ENCODE measurements at regions not wholly inside any gene's neighbourhood (a gene's known extent, or its start where the extent isn't known, plus 50 kb on each side); places are given as distances from the start of the nearest gene placed in this dataset.

- no peak for DNase-seq
- Mint-ChIP-seq H3K4me1 (no peaks in the 10 kb centered on the region), H3K4me3 (no peak overlapping the region), H3K36me3 (ENCODE audit: low read depth) (peaks cover 2% of the 10 kb centered on the region), H3K27me3 (peaks cover 8% of the 10 kb centered on the region), H3K27ac (no peak overlapping the region)
- ATAC-seq: no peak
- peaks cover 5% of the 10 kb centered on the region for H3K9me3 ChIP-seq (ENCODE audit: control insufficient read depth, low read length, poor library complexity, severe bottlenecking)
These were observed 101.6 kb downstream of the FOXD1 start for GRCh38 chr5:73346878-73347408.

DNA sequence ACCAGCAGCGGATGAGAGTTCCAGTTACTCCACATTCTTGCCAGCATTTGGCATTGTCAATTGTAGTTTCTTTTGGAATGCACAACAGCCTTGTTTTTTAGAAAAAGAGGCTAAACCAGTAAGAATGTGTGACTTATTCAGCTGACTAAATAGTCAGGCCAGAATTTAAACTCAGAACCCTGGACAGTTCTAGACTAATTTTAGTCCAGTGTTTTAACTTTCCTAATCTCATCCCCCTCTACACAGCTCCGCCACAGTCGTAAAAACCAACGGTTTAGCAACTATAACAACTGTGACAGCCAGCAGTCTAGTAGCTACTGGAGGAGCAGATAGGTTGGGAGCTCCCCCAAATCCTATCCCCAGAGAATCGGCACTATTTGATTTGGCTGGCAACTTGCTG, 103.7 kb downstream of the FOXD1 start:
- DNase-seq: no peak
- no peaks in the 10 kb centered on the region for H3K9me3 ChIP-seq (ENCODE audit: control insufficient read depth, low read length, poor library complexity, severe bottlenecking)
- no peak for ATAC-seq
- Mint-ChIP-seq H3K4me3 (no peak overlapping the region), H3K27ac (no peak overlapping the region), H3K27me3 (peaks cover 25% of the 10 kb centered on the region), H3K4me1 (no peaks in the 10 kb centered on the region), H3K36me3 (ENCODE audit: low read depth) (peaks cover 5% of the 10 kb centered on the region)

DNA sequence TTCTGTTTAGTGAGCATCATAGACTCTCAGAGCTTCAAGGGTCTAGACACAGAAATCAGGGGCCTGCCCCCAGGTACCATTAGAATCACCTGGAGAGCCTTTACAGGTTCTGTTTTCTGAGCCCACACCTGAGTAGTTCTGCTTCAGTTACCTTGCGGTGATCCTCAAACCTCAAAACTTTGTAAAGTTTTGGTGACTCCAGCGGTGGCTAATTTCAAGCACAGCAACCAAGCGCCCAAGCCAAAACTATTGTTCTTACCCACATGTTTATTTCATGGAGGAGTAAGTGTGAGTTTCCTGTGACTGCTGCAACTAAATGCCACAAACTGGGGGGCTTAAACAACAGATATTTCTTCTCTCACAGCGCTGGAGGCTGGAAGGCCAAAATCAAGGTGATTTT, 108.9 kb downstream of the FOXD1 start:
- H3K36me3 Mint-ChIP-seq (ENCODE audit: low read depth): peaks cover 7% of the 10 kb centered on the region
- H3K4me3 Mint-ChIP-seq: no peak overlapping the region
- peaks cover 66% of the 10 kb centered on the region for H3K27me3 Mint-ChIP-seq
- no peak overlapping the region for H3K27ac Mint-ChIP-seq
- DNase-seq (no peak), ATAC-seq (no peak)
- H3K9me3 ChIP-seq (ENCODE audit: control insufficient read depth, low read length, poor library complexity, severe bottlenecking): no peaks in the 10 kb centered on the region
- H3K4me1 Mint-ChIP-seq: no peaks in the 10 kb centered on the region

- ATAC-seq: no peak
- no peak overlapping the region for H3K4me3 Mint-ChIP-seq
- H3K27ac Mint-ChIP-seq: no peak overlapping the region
- no peak for DNase-seq
- peaks cover 7% of the 10 kb centered on the region for H3K36me3 Mint-ChIP-seq (ENCODE audit: low read depth)
- no peaks in the 10 kb centered on the region for H3K9me3 ChIP-seq (ENCODE audit: control insufficient read depth, low read length, poor library complexity, severe bottlenecking)
- peaks cover 67% of the 10 kb centered on the region for H3K27me3 Mint-ChIP-seq
- no peaks in the 10 kb centered on the region for H3K4me1 Mint-ChIP-seq
These were observed 109.5 kb downstream of the FOXD1 start for GRCh38 chr5:73339051-73339575.

DNA sequence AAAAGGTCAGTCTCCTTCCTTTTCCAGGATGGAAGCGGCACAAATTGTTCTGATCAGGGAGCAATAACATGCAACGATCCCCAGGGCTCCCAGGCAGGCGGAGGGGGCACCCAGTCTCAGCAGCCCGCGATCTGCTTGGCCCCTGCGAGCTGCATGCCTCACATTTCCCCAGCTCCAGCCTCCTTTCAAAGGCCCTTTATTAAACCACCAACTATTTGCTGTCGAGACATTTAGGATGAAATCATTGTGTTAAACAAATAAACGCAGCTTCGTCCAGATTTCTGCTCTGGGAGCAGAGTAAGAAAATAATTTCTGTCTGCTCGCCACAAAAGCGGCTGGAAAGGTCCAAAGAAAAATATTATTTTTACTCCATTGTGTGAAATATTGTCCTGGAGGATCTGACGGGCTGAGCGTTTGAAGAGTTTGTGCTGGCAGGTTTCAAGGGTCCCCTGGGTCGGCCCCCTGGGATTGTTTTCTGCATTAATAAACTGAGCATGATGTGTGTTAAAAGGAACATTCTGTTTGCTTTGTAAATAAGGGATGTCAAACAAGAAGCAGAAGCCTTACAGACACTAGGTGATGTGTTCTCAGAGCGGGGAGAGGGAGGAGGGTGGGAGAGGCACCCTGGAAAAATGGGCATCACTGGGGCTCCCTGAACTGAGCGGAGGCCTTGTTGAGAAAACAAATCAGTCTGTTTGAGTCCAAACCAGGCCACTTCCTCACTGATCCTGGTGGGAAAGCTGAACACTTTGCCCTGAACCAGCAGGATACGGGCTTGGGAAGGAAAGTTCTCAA, 110.1 kb downstream of the FOXD1 start:
- no peak overlapping the region for H3K4me3 Mint-ChIP-seq
- ATAC-seq (no peak), DNase-seq (no peak)
- H3K27me3 Mint-ChIP-seq: peaks cover 70% of the 10 kb centered on the region
- H3K4me1 Mint-ChIP-seq: no peaks in the 10 kb centered on the region
- peaks cover 7% of the 10 kb centered on the region for H3K36me3 Mint-ChIP-seq (ENCODE audit: low read depth)
- H3K9me3 ChIP-seq (ENCODE audit: control insufficient read depth, low read length, poor library complexity, severe bottlenecking): no peaks in the 10 kb centered on the region
- no peak overlapping the region for H3K27ac Mint-ChIP-seq

GRCh38 chr5:73337586-73338255, 110.9 kb downstream of the FOXD1 start:
- ATAC-seq: no peak

GRCh38 chr5:73336366-73336765, 112.2 kb downstream of the FOXD1 start:
- no peaks in the 10 kb centered on the region for H3K9me3 ChIP-seq (ENCODE audit: control insufficient read depth, low read length, poor library complexity, severe bottlenecking)
- Mint-ChIP-seq H3K4me3 (no peak overlapping the region), H3K36me3 (ENCODE audit: low read depth) (peaks cover 7% of the 10 kb centered on the region), H3K27ac (no peak overlapping the region), H3K4me1 (no peaks in the 10 kb centered on the region), H3K27me3 (peaks cover 68% of the 10 kb centered on the region)
- no peak for DNase-seq
- no peak for ATAC-seq

More at GRCh38 chr5:73337586-73338255, 110.9 kb downstream of the FOXD1 start:
- DNase-seq: no peak
- no peaks in the 10 kb centered on the region for H3K9me3 ChIP-seq (ENCODE audit: control insufficient read depth, low read length, poor library complexity, severe bottlenecking)
- H3K4me1 Mint-ChIP-seq: no peaks in the 10 kb centered on the region
- no peak overlapping the region for H3K4me3 Mint-ChIP-seq
- H3K27ac Mint-ChIP-seq: no peak overlapping the region
- H3K27me3 Mint-ChIP-seq: peaks cover 70% of the 10 kb centered on the region
- H3K36me3 Mint-ChIP-seq (ENCODE audit: low read depth): peaks cover 7% of the 10 kb centered on the region

DNA sequence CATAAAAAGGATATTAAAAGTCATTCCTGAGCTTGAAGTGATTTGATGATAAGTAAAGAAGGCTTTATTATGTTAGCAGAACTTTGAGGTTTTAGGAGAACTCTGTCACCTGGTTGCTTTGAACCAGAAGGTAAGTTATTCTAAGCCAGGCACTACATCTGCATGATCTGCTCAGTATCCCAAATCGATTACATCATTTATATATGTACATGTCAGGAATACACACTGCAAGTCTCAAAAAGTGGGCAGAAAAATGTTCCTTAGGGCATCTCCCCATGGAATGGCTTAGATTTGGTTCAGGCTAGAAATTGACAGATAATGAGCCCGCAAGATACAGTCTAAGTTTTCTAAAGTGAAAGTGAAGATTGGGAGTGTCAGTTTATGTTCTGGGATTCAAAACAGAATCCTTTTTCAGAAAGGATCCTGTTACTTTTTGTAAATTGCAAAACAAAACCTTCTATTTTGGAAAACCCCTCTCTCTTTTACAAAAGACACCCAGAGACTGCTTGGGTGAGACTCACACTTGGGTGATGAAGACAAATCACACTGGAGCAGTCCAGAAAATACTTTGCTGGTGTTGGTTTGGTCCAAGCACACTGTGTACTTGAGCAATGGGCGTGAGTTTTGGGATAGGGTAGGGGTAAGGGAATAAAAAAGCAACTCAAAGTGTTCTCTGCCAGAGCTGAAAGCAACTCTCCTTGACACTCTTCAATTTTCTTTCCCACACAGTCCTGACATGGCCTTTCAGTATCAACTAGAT, 114.5 kb downstream of the FOXD1 start:
- no peak overlapping the region for H3K27ac Mint-ChIP-seq
- no peaks in the 10 kb centered on the region for H3K36me3 Mint-ChIP-seq (ENCODE audit: low read depth)
- H3K4me1 Mint-ChIP-seq: no peaks in the 10 kb centered on the region
- no peak overlapping the region for H3K4me3 Mint-ChIP-seq
- ATAC-seq (no peak), DNase-seq (no peak)
- H3K27me3 Mint-ChIP-seq: peaks cover 45% of the 10 kb centered on the region
- no peaks in the 10 kb centered on the region for H3K9me3 ChIP-seq (ENCODE audit: control insufficient read depth, low read length, poor library complexity, severe bottlenecking)

DNA sequence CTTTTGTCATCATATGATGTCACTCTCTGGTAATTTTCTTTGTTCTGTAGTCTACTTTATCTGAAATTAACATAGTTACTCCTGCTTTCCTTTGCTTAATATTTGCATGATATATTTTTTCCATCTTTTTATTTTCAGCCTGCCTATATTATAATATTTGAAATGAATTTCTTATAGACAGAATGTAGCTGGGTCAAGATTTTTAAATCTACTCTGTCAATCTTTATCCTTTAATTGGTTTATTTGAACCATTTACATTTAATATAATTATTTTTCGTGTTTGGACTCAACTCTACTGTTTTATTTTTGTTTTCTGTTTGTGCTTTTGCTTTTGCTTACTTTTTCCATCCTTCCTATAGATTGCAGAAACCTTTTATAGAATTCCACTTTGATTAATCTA, 118.0 kb downstream of the FOXD1 start:
- ATAC-seq (no peak), DNase-seq (no peak)
- no peaks in the 10 kb centered on the region for H3K4me1 Mint-ChIP-seq
- H3K27me3 Mint-ChIP-seq: peaks cover 24% of the 10 kb centered on the region
- no peak overlapping the region for H3K27ac Mint-ChIP-seq
- no peaks in the 10 kb centered on the region for H3K36me3 Mint-ChIP-seq (ENCODE audit: low read depth)
- H3K4me3 Mint-ChIP-seq: no peak overlapping the region
- H3K9me3 ChIP-seq (ENCODE audit: control insufficient read depth, low read length, poor library complexity, severe bottlenecking): no peaks in the 10 kb centered on the region

DNA sequence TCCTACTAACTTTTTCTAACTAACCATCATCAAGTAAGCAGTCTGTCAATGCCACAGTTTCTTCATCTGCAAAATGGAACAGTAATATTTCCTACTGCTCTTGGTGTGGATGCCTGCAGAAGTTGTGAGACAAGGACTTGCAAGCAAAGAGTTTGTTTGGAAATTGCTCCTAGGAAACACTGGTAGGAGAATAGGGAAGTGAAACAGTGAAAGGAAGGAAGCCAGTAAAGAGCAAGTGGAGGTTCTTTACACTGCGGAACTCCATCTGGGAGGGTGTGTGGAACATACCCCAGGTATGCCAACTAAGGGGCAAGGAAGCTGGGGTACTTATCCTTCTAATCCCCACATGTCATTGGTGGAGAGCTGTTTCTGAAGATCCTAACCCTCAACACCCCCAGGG, 119.9 kb downstream of the FOXD1 start:
- no peak overlapping the region for H3K4me3 Mint-ChIP-seq
- peaks cover 25% of the 10 kb centered on the region for H3K27me3 Mint-ChIP-seq
- no peaks in the 10 kb centered on the region for H3K9me3 ChIP-seq (ENCODE audit: control insufficient read depth, low read length, poor library complexity, severe bottlenecking)
- H3K27ac Mint-ChIP-seq: no peak overlapping the region
- H3K4me1 Mint-ChIP-seq: no peaks in the 10 kb centered on the region
- DNase-seq (no peak), ATAC-seq (no peak)
- H3K36me3 Mint-ChIP-seq (ENCODE audit: low read depth): no peaks in the 10 kb centered on the region

DNA sequence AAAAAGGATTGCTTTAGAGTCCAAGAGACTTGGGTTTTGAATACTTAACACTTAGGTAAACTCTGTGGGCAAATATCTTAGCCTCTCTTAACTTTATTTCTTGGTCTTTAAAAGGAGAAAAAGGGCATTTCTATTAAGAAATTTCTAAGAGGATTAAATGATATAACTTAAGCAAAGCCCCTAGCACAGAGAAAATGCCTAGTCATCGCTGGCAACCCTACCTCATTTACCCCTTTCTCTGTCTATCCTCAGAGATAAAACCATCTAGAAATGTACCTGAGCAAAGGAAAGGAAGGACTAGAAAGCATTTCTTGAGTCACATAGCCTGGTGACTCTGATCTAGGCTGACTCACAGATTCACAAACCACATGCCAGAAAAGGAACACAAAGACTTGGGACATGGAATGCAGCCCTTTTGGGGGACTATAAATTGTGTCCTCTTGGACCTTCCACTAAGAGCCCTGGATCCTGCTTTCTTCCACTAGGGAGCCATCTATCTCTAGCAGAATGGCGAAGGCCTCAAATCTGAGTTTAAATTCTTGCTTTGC, 120.6 kb downstream of the FOXD1 start:
- ATAC-seq (no peak), DNase-seq (no peak)
- Mint-ChIP-seq H3K27ac (no peak overlapping the region), H3K4me1 (no peaks in the 10 kb centered on the region), H3K36me3 (ENCODE audit: low read depth) (no peaks in the 10 kb centered on the region), H3K4me3 (no peak overlapping the region), H3K27me3 (peaks cover 25% of the 10 kb centered on the region)
- no peaks in the 10 kb centered on the region for H3K9me3 ChIP-seq (ENCODE audit: control insufficient read depth, low read length, poor library complexity, severe bottlenecking)

- ATAC-seq (no peak), DNase-seq (no peak)
- H3K4me3 Mint-ChIP-seq: no peak overlapping the region
- peaks cover 2% of the 10 kb centered on the region for H3K36me3 Mint-ChIP-seq (ENCODE audit: low read depth)
- no peaks in the 10 kb centered on the region for H3K4me1 Mint-ChIP-seq
- H3K27ac Mint-ChIP-seq: no peak overlapping the region
- H3K27me3 Mint-ChIP-seq: peaks cover 39% of the 10 kb centered on the region
- no peaks in the 10 kb centered on the region for H3K9me3 ChIP-seq (ENCODE audit: control insufficient read depth, low read length, poor library complexity, severe bottlenecking)
These were observed 123.0 kb downstream of the FOXD1 start for GRCh38 chr5:73325546-73325945.

DNA sequence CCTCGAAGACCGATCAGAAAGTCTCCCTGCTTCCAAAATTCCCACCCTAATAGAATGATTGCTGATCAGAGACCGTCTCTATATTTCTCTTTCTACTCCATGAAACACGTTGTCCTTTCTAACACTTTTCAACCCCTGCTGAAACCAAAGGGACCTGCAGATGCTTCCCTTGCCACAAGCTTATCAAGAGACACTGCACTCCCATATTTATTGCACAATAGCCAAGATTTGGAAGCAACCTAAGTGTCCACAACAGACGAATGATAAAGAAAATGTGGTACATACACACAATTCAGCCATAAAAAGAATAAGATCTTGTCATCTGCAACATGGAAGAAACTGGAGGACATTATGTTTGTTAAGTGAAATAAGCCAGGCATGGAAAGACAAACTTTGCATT, 125.1 kb downstream of the FOXD1 start:
- Mint-ChIP-seq H3K27ac (no peak overlapping the region), H3K4me3 (no peak overlapping the region), H3K27me3 (peaks cover 59% of the 10 kb centered on the region), H3K36me3 (ENCODE audit: low read depth) (peaks cover 2% of the 10 kb centered on the region), H3K4me1 (no peaks in the 10 kb centered on the region)
- ATAC-seq (no peak), DNase-seq (no peak)
- H3K9me3 ChIP-seq (ENCODE audit: control insufficient read depth, low read length, poor library complexity, severe bottlenecking): no peaks in the 10 kb centered on the region

Data from T-helper 17 cell (primary cell).